Lower leg skin (tissue), 4 donors: ENCODE measurements at regions not wholly inside any gene's neighbourhood (a gene's known extent, or its start where the extent isn't known, plus 50 kb on each side); places are given as distances from the start of the nearest gene placed in this dataset.

ENCODE experiments used
- DNase-seq, 2 donors: peaks; one replicate each; pipeline ENCODE4 v3.0.0-alpha.2; 2019; ENCODE audit warnings: low spot score in 2 of 2
- H3K4me3 ChIP-seq: fragments of 200-600 bp; sonication (generic); 2 replicates; pipeline ENCODE4 v1.5.1; 2017; ENCODE audit warnings: mild to moderate bottlenecking, low read depth; ENCODE audit not compliant: poor library complexity, severe bottlenecking
- CTCF ChIP-seq, 3 donors: fragments of 450-650 bp; IDR thresholded peaks; one replicate each; pipeline ENCODE4 v1.5.1; 2016; ENCODE audit warnings: antibody characterized with exemption in 3 of 3, mild to moderate bottlenecking in 3 of 3, moderate library complexity in 2 of 3
- POLR2A ChIP-seq, 2 donors: fragments of 450-650 bp; IDR thresholded peaks; one replicate each; pipeline ENCODE4 v1.6.1; 2016 to 2017; ENCODE audit warnings: antibody characterized with exemption in 2 of 2, mild to moderate bottlenecking in 1 of 2, moderate library complexity in 1 of 2
- WGBS, 2 donors: methylation state at CpG; one replicate each; pipeline ENCODE4 v1.1.5; 2018; 5-methylcytosine and 5-hydroxymethylcytosine counted together
- intact Hi-C: fragments of 100-400 bp; cut with DNase I; formaldehyde crosslinking; loops from one replicate; pipeline ENCODE4 v1.15.0; 2023; ENCODE audit warnings: low total_unique reads

GRCh38 chr11:98036810-98037209 is 983.9 kb upstream of the CNTN5 start:
- no peak overlapping the region for H3K4me3 ChIP-seq
- intact Hi-C loops, result no loop called here
- DNase-seq, result no peak
- TF ChIP-seq CTCF (IDR thresholded peaks at IDR 0.05) (no peak), POLR2A (IDR thresholded peaks at IDR 0.05) (no peak)
- 43 to 54% methylated on average over 5 of the region's 5 CpGs for WGBS, 2 donors

GRCh38 chr11:98040061-98040808 is 980.5 kb upstream of the CNTN5 start:
- intact Hi-C loops, result no loop called here
- 95 to 96% methylated on average over 4 of the region's 4 CpGs for WGBS, 2 donors
- TF ChIP-seq POLR2A (IDR thresholded peaks at IDR 0.05), result no peak
- TF ChIP-seq CTCF (IDR thresholded peaks at IDR 0.05), result no peak

GRCh38 chr11:98047647-98048046 is 973.1 kb upstream of the CNTN5 start:
- TF ChIP-seq POLR2A (IDR thresholded peaks at IDR 0.05), result no peak
- no peak for TF ChIP-seq CTCF (IDR thresholded peaks at IDR 0.05)
- intact Hi-C loops, result no loop called here

More at GRCh38 chr11:98040061-98040808, 980.5 kb upstream of the CNTN5 start:
- DNase-seq, result no peak
- H3K4me3 ChIP-seq, result no peak overlapping the region

GRCh38 chr11:98053851-98054250 is 966.9 kb upstream of the CNTN5 start:
- TF ChIP-seq POLR2A (IDR thresholded peaks at IDR 0.05) (no peak), CTCF (IDR thresholded peaks at IDR 0.05) (no peak)
- intact Hi-C loops, result no loop called here
- WGBS, 2 donors, result 72% methylated on average over 2 of the region's 2 CpGs
- no peak overlapping the region for H3K4me3 ChIP-seq
- no peak for DNase-seq

More at GRCh38 chr11:98047647-98048046, 973.1 kb upstream of the CNTN5 start:
- DNase-seq, result no peak
- 89% methylated on average over 3 of the region's 3 CpGs for WGBS, 2 donors
- no peak overlapping the region for H3K4me3 ChIP-seq

- 29 to 38% methylated on average over 1 of the region's 1 CpG for WGBS, 2 donors
These were observed 963.8 kb upstream of the CNTN5 start for GRCh38 chr11:98056945-98057344.

More at GRCh38 chr11:98056945-98057344, 963.8 kb upstream of the CNTN5 start:
- no peak overlapping the region for H3K4me3 ChIP-seq
- intact Hi-C loops, result no loop called here
- TF ChIP-seq CTCF (IDR thresholded peaks at IDR 0.05), result no peak
- no peak for DNase-seq
